Erythroblast (primary cell): ENCODE measurements at regions not wholly inside any gene's neighbourhood (a gene's known extent, or its start where the extent isn't known, plus 50 kb on each side); places are given as distances from the start of the nearest gene placed in this dataset.

ENCODE experiments used
- GATA1 ChIP-seq: IDR thresholded peaks from 2 replicates; pipeline ENCODE4 v1.6.1; 2011; ENCODE audit warnings: low read depth, mild to moderate bottlenecking, control low read depth, low read length, moderate library complexity
- POLR2A ChIP-seq: IDR thresholded peaks from 2 replicates; pipeline ENCODE4 v1.6.1; 2011; ENCODE audit warnings: mild to moderate bottlenecking, low read length

DNA sequence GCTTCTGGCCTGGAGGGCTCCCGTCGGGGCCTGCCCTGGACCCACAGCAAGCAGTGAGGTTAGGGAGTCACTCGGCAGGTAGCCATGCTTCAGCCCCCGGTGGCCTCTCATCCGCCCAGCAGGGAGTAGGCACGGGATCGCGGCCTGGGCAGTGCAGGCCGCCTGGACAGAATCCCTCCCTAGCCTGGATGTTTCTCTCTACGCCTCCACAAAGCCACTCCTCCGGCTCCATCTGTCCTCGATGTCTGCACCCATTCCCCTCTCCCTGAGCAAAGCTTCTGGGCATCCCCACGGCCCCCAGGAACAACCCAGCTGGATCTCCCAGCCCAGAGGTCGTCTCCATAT lies 145.2 kb downstream of the RBFOX3 start:
- TF ChIP-seq POLR2A (no peak), GATA1 (no peak)
